ENCODE measurements at regions not wholly inside any gene's neighbourhood (a gene's known extent, or its start where the extent isn't known, plus 50 kb on each side); places are given as distances from the start of the nearest gene placed in this dataset.

- DNase-seq (ENCODE audit: low read depth): no peak
- TF ChIP-seq CTCF (conservative IDR thresholded peaks at IDR 0.05; ENCODE audit: low read depth, low read length): no peak
- no peak overlapping the region for H3K4me3 ChIP-seq (ENCODE audit: low read depth, low read length)
These were observed 248.3 kb upstream of the LRIG3 start for GRCh38 chr12:59168647-59169046.

- DNase-seq (ENCODE audit: low read depth): no peak
- no peak overlapping the region for H3K4me3 ChIP-seq (ENCODE audit: low read depth, low read length)
- no peak for TF ChIP-seq CTCF (conservative IDR thresholded peaks at IDR 0.05; ENCODE audit: low read depth, low read length)
These were observed 246.2 kb upstream of the LRIG3 start for GRCh38 chr12:59166457-59166856.

GRCh38 chr12:59164991-59165718, 244.9 kb upstream of the LRIG3 start:
- no peak for DNase-seq (ENCODE audit: low read depth)
- no peak overlapping the region for H3K4me3 ChIP-seq (ENCODE audit: low read depth, low read length)
- TF ChIP-seq CTCF (conservative IDR thresholded peaks at IDR 0.05; ENCODE audit: low read depth, low read length): peak; percentile 57

GRCh38 chr12:59164226-59164625, 243.9 kb upstream of the LRIG3 start:
- TF ChIP-seq CTCF (conservative IDR thresholded peaks at IDR 0.05; ENCODE audit: low read depth, low read length): no peak
- DNase-seq (ENCODE audit: low read depth): no peak
- H3K4me3 ChIP-seq (ENCODE audit: low read depth, low read length): no peak overlapping the region

GRCh38 chr12:59158681-59159080, 238.4 kb upstream of the LRIG3 start:
- DNase-seq (ENCODE audit: low read depth): no peak
- H3K4me3 ChIP-seq (ENCODE audit: low read depth, low read length): no peak overlapping the region
- no peak for TF ChIP-seq CTCF (conservative IDR thresholded peaks at IDR 0.05; ENCODE audit: low read depth, low read length)

GRCh38 chr12:59158066-59158465, 237.8 kb upstream of the LRIG3 start:
- no peak for TF ChIP-seq CTCF (conservative IDR thresholded peaks at IDR 0.05; ENCODE audit: low read depth, low read length)
- no peak overlapping the region for H3K4me3 ChIP-seq (ENCODE audit: low read depth, low read length)
- no peak for DNase-seq (ENCODE audit: low read depth)

- DNase-seq (ENCODE audit: low read depth): no peak
These were observed 235.1 kb upstream of the LRIG3 start for GRCh38 chr12:59155448-59155847.

More at GRCh38 chr12:59155448-59155847, 235.1 kb upstream of the LRIG3 start:
- no peak overlapping the region for H3K4me3 ChIP-seq (ENCODE audit: low read depth, low read length)
- no peak for TF ChIP-seq CTCF (conservative IDR thresholded peaks at IDR 0.05; ENCODE audit: low read depth, low read length)

All from epithelial cell of proximal tubule (primary cell).